GM12864 (cell line): ENCODE measurements at regions not wholly inside any gene's neighbourhood (a gene's known extent, or its start where the extent isn't known, plus 50 kb on each side); places are given as distances from the start of the nearest gene placed in this dataset.

Experiments
- DNase-seq: peaks from one replicate; pipeline ENCODE4 v3.0.0-alpha.2; 2011; ENCODE audit warnings: low read depth
- H3K4me3 ChIP-seq: 2 replicates; pipeline ENCODE4 v1.5.1; 2011; ENCODE audit warnings: mild to moderate bottlenecking, low read depth, low read length, control low read depth
- CTCF ChIP-seq: IDR thresholded peaks from 2 replicates; pipeline ENCODE4 v1.5.1; 2011; ENCODE audit warnings: low read depth, mild to moderate bottlenecking, moderate library complexity, low read length, control low read depth, inconsistent platforms; ENCODE audit errors: missing control alignments

GRCh38 chr14:95398630-95399547 lies 79.2 kb upstream of the CLMN start:
- no peak for TF ChIP-seq CTCF
- DNase-seq = no peak
- no peak overlapping the region for H3K4me3 ChIP-seq

GRCh38 chr14:95397325-95397724 lies 77.6 kb upstream of the CLMN start:
- TF ChIP-seq CTCF = no peak
- no peak overlapping the region for H3K4me3 ChIP-seq
- no peak for DNase-seq

GRCh38 chr14:95396221-95396620 lies 76.5 kb upstream of the CLMN start:
- H3K4me3 ChIP-seq = no peak overlapping the region
- no peak for TF ChIP-seq CTCF
- DNase-seq = no peak

GRCh38 chr14:95395098-95395737 lies 75.5 kb upstream of the CLMN start:
- TF ChIP-seq CTCF = no peak
- no peak overlapping the region for H3K4me3 ChIP-seq

GRCh38 chr14:95394297-95395097 lies 74.8 kb upstream of the CLMN start:
- no peak overlapping the region for H3K4me3 ChIP-seq
- DNase-seq = no peak
- TF ChIP-seq CTCF = no peak

More at GRCh38 chr14:95395098-95395737, 75.5 kb upstream of the CLMN start:
- DNase-seq = no peak

GRCh38 chr14:95392841-95393240 lies 73.1 kb upstream of the CLMN start:
- H3K4me3 ChIP-seq = no peak overlapping the region
- no peak for TF ChIP-seq CTCF
- DNase-seq = no peak
